SJSA1 (cell line): ENCODE measurements at regions not wholly inside any gene's neighbourhood (a gene's known extent, or its start where the extent isn't known, plus 50 kb on each side); places are given as distances from the start of the nearest gene placed in this dataset.

Experiments used
- DNase-seq, 2 experiments: peaks; one replicate each; pipeline ENCODE4 v3.0.0-alpha.2; 2015 to 2020; ENCODE audit warnings: low spot score in 2 of 2, low read depth in 1 of 2
- H3K27ac ChIP-seq: fragments of 250-450 bp; sonication (Bioruptor Pico); 2 replicates; pipeline ENCODE4 v1.5.1; 2020; ENCODE audit warnings: mild to moderate bottlenecking, moderate library complexity
- H3K27me3 ChIP-seq: fragments of 250-450 bp; sonication (Bioruptor Pico); replicated peaks from 2 replicates; pipeline ENCODE4 v1.5.1; 2020; ENCODE audit warnings: mild to moderate bottlenecking, moderate library complexity
- H3K36me3 ChIP-seq: fragments of 250-450 bp; sonication (Bioruptor Pico); 2 replicates; pipeline ENCODE4 v1.5.1; 2020; ENCODE audit warnings: mild to moderate bottlenecking
- H3K4me1 ChIP-seq: fragments of 250-450 bp; sonication (Bioruptor Pico); replicated peaks from 2 replicates; pipeline ENCODE4 v1.6.1; 2021; ENCODE audit warnings: mild to moderate bottlenecking
- H3K4me3 ChIP-seq: fragments of 250-450 bp; sonication (Bioruptor Pico); 2 replicates; pipeline ENCODE4 v1.5.1; 2020; ENCODE audit warnings: mild to moderate bottlenecking
- H3K9me3 ChIP-seq: fragments of 250-450 bp; sonication (Bioruptor Pico); replicated peaks from 2 replicates; pipeline ENCODE4 v1.5.1; 2020; ENCODE audit warnings: mild to moderate bottlenecking

- H3K27ac ChIP-seq = no peak overlapping the region
- DNase-seq = no peak
- no peak overlapping the region for H3K4me3 ChIP-seq
- H3K27me3 ChIP-seq = no peaks in the 10 kb centered on the region
- H3K9me3 ChIP-seq = no peaks in the 10 kb centered on the region
- no peaks in the 10 kb centered on the region for H3K4me1 ChIP-seq
- no peaks in the 10 kb centered on the region for H3K36me3 ChIP-seq
Measured at GRCh38 chr19:16026131-16026530, 50.2 kb upstream of the TPM4 start.
